HepG2 (cell line): ENCODE measurements at regions not wholly inside any gene's neighbourhood (a gene's known extent, or its start where the extent isn't known, plus 50 kb on each side); places are given as distances from the start of the nearest gene placed in this dataset.
"Not testable (repeated sequence)": the region's sequence is repeated elsewhere in the genome, so short reads cannot be mapped to it uniquely, and the experiment has no call there.

ENCODE experiments used
- AGO2 ChIP-seq: fragments of 200-400 bp; formaldehyde crosslinking; optimal IDR thresholded peaks from 2 replicates; pipeline ENCODE3; 2017; ENCODE audit warnings: mild to moderate bottlenecking, low read depth, low read length, moderate library complexity
- ASH2L ChIP-seq: fragments of 300-600, 200-600 bp; sonication (generic); IDR thresholded peaks from 2 replicates; pipeline ENCODE4 v1.7.0; 2017; ENCODE audit warnings: low read depth, mild to moderate bottlenecking, moderate library complexity, mixed read lengths, low read length; ENCODE audit not compliant: insufficient read length
- ATF1 ChIP-seq: IDR thresholded peaks from 2 replicates; pipeline ENCODE4 v1.6.1; 2016; ENCODE audit warnings: mild to moderate bottlenecking, control low read depth
- CEBPB ChIP-seq: IDR thresholded peaks from 2 replicates; pipeline ENCODE4 v1.6.1; 2011; ENCODE audit warnings: low read depth, low read length, improper control_type of control experiment, borderline replicate concordance
- CREM ChIP-seq, 2 experiments: sonication (generic) in 1 of 2; formaldehyde crosslinking in 1 of 2; IDR thresholded peaks; 2 replicates each; pipeline versions ENCODE4 v1.4.0 to v1.6.1; 2016 to 2020; ENCODE audit warnings: antibody characterized with exemption in 1 of 2, mild to moderate bottlenecking in 1 of 2, missing genetic modification reagents in 1 of 2
- HOXA7 ChIP-seq: sonication (generic); formaldehyde crosslinking; IDR thresholded peaks from 2 replicates; pipeline ENCODE4 v1.8.1; 2022; ENCODE audit warnings: mild to moderate bottlenecking, missing genetic modification reagents, moderate library complexity
- MAZ ChIP-seq, 2 experiments: sonication (generic) in 1 of 2; formaldehyde crosslinking in 1 of 2; IDR thresholded peaks; 2 replicates each; pipeline versions ENCODE4 v1.5.0 to v1.6.1; 2012 to 2020; ENCODE audit warnings: low read depth in 2 of 2, mild to moderate bottlenecking in 2 of 2, borderline replicate concordance in 1 of 2, improper control_type of control experiment in 1 of 2, low read length in 1 of 2, missing genetic modification reagents in 1 of 2, moderate library complexity in 1 of 2
- NCOR1 ChIP-seq: fragments of 200-600 bp; sonication (generic); IDR thresholded peaks from 2 replicates; pipeline ENCODE4 v1.7.0; 2017; ENCODE audit warnings: antibody characterized with exemption, low read length, borderline replicate concordance
- POLR2A ChIP-seq, 2 experiments: IDR thresholded peaks; 2 replicates each; pipeline ENCODE4 v1.6.1; 2011; ENCODE audit warnings: low read depth in 2 of 2, low read length in 2 of 2, mild to moderate bottlenecking in 1 of 2, moderate library complexity in 1 of 2; ENCODE audit not compliant: insufficient read depth in 1 of 2
- TAF1 ChIP-seq: sonication (generic); formaldehyde crosslinking; IDR thresholded peaks from 2 replicates; pipeline ENCODE4 v1.4.0; 2020; ENCODE audit warnings: missing genetic modification reagents
- ZNF292 ChIP-seq: sonication (generic); formaldehyde crosslinking; IDR thresholded peaks from 2 replicates; pipeline ENCODE4 v1.8.1; 2022; ENCODE audit warnings: mild to moderate bottlenecking, low read depth, missing genetic modification reagents, borderline replicate concordance
- ZNF713 ChIP-seq: sonication (generic); formaldehyde crosslinking; IDR thresholded peaks from 2 replicates; pipeline ENCODE4 v1.4.0; 2020; ENCODE audit warnings: mild to moderate bottlenecking, missing genetic modification reagents
- TF ChIP-seq, protein P1 (sequence below): sonication (generic); formaldehyde crosslinking; IDR thresholded peaks from 2 replicates; pipeline ENCODE4 v1.5.0; 2020; ENCODE audit warnings: mild to moderate bottlenecking, missing genetic modification reagents, moderate library complexity

DNA sequence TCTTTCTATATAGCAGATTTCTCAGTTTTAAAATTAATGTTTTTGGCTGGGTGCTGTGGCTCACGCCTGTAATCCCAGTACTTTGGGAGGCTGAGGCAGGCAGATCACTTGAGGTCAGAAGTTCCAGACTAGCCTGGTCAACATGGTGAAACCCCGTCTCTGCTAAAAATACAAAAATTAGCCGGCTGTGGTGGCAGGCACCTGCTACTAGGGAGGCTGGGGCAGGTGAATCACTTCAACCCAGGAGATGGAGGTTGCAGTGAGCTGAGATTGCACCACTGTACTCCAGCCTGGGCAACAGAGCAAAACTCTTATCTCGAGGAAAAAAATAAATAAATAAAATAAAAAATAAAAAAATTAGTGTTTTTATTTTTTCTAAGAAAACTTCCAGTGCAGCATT is 127.5 kb upstream of the CACNA2D1 start:
- TF ChIP-seq CREM (IDR thresholded peaks at IDR 0.05); CREM (CRISPR knock-in tag; IDR thresholded peaks at IDR 0.05); ASH2L; CEBPB; POLR2A (IDR thresholded peaks at IDR 0.05; ENCODE audit: insufficient read depth in 1 of 2, low read depth in 2 of 2, low read length in 2 of 2); AGO2; MAZ (IDR thresholded peaks at IDR 0.05; ENCODE audit: borderline replicate concordance, low read depth, low read length); MAZ (CRISPR knock-in tag; IDR thresholded peaks at IDR 0.05; ENCODE audit: low read depth); NCOR1; ATF1 (CRISPR knock-in tag); TAF1 (CRISPR knock-in tag); HOXA7 (CRISPR knock-in tag); ZNF292 (CRISPR knock-in tag); ZNF713 (CRISPR knock-in tag): not testable (repeated sequence)
- TF ChIP-seq, protein P1, sequence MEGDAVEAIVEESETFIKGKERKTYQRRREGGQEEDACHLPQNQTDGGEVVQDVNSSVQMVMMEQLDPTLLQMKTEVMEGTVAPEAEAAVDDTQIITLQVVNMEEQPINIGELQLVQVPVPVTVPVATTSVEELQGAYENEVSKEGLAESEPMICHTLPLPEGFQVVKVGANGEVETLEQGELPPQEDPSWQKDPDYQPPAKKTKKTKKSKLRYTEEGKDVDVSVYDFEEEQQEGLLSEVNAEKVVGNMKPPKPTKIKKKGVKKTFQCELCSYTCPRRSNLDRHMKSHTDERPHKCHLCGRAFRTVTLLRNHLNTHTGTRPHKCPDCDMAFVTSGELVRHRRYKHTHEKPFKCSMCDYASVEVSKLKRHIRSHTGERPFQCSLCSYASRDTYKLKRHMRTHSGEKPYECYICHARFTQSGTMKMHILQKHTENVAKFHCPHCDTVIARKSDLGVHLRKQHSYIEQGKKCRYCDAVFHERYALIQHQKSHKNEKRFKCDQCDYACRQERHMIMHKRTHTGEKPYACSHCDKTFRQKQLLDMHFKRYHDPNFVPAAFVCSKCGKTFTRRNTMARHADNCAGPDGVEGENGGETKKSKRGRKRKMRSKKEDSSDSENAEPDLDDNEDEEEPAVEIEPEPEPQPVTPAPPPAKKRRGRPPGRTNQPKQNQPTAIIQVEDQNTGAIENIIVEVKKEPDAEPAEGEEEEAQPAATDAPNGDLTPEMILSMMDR (CRISPR knock-in tag) = not testable (repeated sequence)
